ENCODE measurements at regions not wholly inside any gene's neighbourhood (a gene's known extent, or its start where the extent isn't known, plus 50 kb on each side); places are given as distances from the start of the nearest gene placed in this dataset.

GRCh38 chr12:127223731-127224130 lies 1043.2 kb upstream of the TMEM132C start:
- TF ChIP-seq CTCF (IDR thresholded peaks at IDR 0.05; ENCODE audit: insufficient read depth, low read length, poor library complexity, severe bottlenecking) (no peak), EZH2phosphoT487 (conservative IDR thresholded peaks at IDR 0.05; ENCODE audit: low read length) (no peak)
